ENCODE measurements at regions not wholly inside any gene's neighbourhood (a gene's known extent, or its start where the extent isn't known, plus 50 kb on each side); places are given as distances from the start of the nearest gene placed in this dataset.
"Not testable (repeated sequence)": the region's sequence is repeated elsewhere in the genome, so short reads cannot be mapped to it uniquely, and the experiment has no call there.

DNA sequence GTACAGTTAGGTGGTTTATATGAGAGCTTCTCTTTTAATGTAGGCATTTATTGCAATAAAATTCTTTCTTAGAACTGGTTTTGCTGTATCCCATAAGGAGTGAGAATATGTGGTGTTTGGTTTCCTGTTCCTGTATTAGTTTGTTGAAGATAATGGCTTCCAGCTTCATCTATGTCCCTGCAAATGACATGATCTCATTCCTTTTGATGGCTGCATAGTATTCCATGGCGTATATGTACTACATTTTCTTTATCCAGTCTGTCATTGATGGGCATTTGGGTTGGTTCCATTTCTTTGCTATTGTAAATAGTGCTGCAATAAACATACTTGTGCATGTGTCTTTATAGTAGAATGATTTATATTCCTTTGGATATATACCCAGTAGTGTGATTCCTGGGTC is 106.7 kb upstream of the IRS4 start:
- TF ChIP-seq, protein P1, sequence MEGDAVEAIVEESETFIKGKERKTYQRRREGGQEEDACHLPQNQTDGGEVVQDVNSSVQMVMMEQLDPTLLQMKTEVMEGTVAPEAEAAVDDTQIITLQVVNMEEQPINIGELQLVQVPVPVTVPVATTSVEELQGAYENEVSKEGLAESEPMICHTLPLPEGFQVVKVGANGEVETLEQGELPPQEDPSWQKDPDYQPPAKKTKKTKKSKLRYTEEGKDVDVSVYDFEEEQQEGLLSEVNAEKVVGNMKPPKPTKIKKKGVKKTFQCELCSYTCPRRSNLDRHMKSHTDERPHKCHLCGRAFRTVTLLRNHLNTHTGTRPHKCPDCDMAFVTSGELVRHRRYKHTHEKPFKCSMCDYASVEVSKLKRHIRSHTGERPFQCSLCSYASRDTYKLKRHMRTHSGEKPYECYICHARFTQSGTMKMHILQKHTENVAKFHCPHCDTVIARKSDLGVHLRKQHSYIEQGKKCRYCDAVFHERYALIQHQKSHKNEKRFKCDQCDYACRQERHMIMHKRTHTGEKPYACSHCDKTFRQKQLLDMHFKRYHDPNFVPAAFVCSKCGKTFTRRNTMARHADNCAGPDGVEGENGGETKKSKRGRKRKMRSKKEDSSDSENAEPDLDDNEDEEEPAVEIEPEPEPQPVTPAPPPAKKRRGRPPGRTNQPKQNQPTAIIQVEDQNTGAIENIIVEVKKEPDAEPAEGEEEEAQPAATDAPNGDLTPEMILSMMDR (conservative IDR thresholded peaks at IDR 0.05; ENCODE audit: low read length) = not testable (repeated sequence)
- TF ChIP-seq EZH2phosphoT487 (IDR thresholded peaks at IDR 0.05; ENCODE audit: borderline replicate concordance, low read depth, low read length) = not testable (repeated sequence)
